Amygdala (tissue), 56 donors: ENCODE measurements at regions not wholly inside any gene's neighbourhood (a gene's known extent, or its start where the extent isn't known, plus 50 kb on each side); places are given as distances from the start of the nearest gene placed in this dataset.

Experiments
- DNase-seq, 56 donors: peaks; one replicate each; lab custom pipeline; 2025; lab: John Stamatoyannopoulos, UW

- no peak for DNase-seq
Measured at GRCh38 chr6:40654828-40655227, 67.7 kb upstream of the LRFN2 start.

- no peak for DNase-seq
Measured at GRCh38 chr6:40645043-40645442, 57.9 kb upstream of the LRFN2 start.

- DNase-seq = no peak
Measured at GRCh38 chr6:40642837-40643236, 55.7 kb upstream of the LRFN2 start.

- no peak for DNase-seq
Measured at GRCh38 chr6:40642190-40642589, 55.0 kb upstream of the LRFN2 start.

- DNase-seq = peak in 14 of 56 donors; percentile 2 to 18 (median 8)
Measured at GRCh38 chr6:40640599-40641227, 53.5 kb upstream of the LRFN2 start.
